HFF-Myc (cell line): ENCODE measurements at regions not wholly inside any gene's neighbourhood (a gene's known extent, or its start where the extent isn't known, plus 50 kb on each side); places are given as distances from the start of the nearest gene placed in this dataset.

ENCODE experiments used
- DNase-seq: peaks from one replicate; pipeline ENCODE4 v3.0.0-alpha.2; 2011; ENCODE audit warnings: low read depth; ENCODE audit errors: extremely low read depth
- H3K4me3 ChIP-seq: replicated peaks from 2 replicates; pipeline ENCODE4 v1.5.1; 2011; ENCODE audit warnings: low read depth, mild to moderate bottlenecking, control low read depth, low read length
- TF ChIP-seq, protein P1 (sequence below): IDR thresholded peaks from 2 replicates; pipeline ENCODE4 v1.5.1; 2012; ENCODE audit warnings: mild to moderate bottlenecking, low read depth, low read length, control low read depth; ENCODE audit errors: missing control alignments

DNA sequence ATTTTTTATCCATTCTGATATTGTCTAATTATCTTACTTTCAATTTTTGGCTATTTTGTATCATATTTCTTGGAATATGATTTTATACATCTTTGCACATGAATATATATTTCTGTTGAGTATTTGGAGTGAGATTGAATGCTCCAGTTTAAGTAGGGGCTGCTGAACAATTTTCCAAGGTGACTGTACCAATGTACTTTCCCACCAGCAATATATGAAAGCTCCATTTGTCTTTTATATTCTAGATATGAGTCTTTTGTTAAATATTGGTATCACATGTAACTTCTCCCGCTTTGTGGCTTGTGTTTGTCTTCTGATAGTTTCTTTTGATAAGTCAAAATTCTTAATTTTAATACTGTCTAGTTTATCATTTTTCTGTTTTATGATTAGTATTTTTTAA is 144.6 kb upstream of the MDFIC start:
- TF ChIP-seq, protein P1, sequence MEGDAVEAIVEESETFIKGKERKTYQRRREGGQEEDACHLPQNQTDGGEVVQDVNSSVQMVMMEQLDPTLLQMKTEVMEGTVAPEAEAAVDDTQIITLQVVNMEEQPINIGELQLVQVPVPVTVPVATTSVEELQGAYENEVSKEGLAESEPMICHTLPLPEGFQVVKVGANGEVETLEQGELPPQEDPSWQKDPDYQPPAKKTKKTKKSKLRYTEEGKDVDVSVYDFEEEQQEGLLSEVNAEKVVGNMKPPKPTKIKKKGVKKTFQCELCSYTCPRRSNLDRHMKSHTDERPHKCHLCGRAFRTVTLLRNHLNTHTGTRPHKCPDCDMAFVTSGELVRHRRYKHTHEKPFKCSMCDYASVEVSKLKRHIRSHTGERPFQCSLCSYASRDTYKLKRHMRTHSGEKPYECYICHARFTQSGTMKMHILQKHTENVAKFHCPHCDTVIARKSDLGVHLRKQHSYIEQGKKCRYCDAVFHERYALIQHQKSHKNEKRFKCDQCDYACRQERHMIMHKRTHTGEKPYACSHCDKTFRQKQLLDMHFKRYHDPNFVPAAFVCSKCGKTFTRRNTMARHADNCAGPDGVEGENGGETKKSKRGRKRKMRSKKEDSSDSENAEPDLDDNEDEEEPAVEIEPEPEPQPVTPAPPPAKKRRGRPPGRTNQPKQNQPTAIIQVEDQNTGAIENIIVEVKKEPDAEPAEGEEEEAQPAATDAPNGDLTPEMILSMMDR: no peak
- H3K4me3 ChIP-seq: no peak overlapping the region
- DNase-seq: no peak

- TF ChIP-seq, protein P1: no peak
- H3K4me3 ChIP-seq: no peak overlapping the region
- no peak for DNase-seq
Measured at GRCh38 chr7:114783508-114783907, 138.4 kb upstream of the MDFIC start.

- TF ChIP-seq, protein P1: no peak
- DNase-seq: no peak
- H3K4me3 ChIP-seq: no peak overlapping the region
Measured at GRCh38 chr7:114784177-114784576, 137.7 kb upstream of the MDFIC start.

- DNase-seq: no peak
- TF ChIP-seq, protein P1: no peak
- H3K4me3 ChIP-seq: no peak overlapping the region
Measured at GRCh38 chr7:114784746-114785145, 137.1 kb upstream of the MDFIC start.

DNA sequence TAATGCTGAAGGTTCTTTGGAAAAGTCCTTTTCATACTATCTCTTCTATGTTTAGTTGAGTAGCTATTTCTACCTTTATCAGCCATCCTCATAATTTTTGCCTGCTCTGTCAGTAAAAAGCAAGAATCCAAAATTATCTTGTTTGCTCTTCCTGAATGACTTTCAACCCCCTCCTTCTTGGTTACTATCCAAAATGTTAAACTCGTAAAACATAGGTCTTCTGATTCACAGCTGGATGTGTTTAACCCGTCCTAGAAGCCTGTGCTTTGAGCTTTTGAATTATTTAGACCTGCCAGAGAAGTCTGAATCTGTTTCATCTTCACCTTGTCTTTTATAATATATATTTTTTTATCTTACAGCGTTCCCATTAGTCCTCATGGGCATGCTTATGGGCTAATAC is 136.4 kb upstream of the MDFIC start:
- peak; percentile 25 for DNase-seq
- H3K4me3 ChIP-seq: no peak overlapping the region
- TF ChIP-seq, protein P1: no peak

GRCh38 chr7:114786455-114786854 is 135.4 kb upstream of the MDFIC start:
- DNase-seq: no peak
- H3K4me3 ChIP-seq: no peak overlapping the region
- TF ChIP-seq, protein P1: no peak

GRCh38 chr7:114787556-114787955 is 134.3 kb upstream of the MDFIC start:
- DNase-seq: no peak

More at GRCh38 chr7:114787556-114787955, 134.3 kb upstream of the MDFIC start:
- TF ChIP-seq, protein P1: no peak
- no peak overlapping the region for H3K4me3 ChIP-seq
